H1 (cell line): ENCODE measurements at regions not wholly inside any gene's neighbourhood (a gene's known extent, or its start where the extent isn't known, plus 50 kb on each side); places are given as distances from the start of the nearest gene placed in this dataset.

Source experiments
- CTCF ChIA-PET: fragments of 300-600 bp; sonication (Branson Sonifier 250); formaldehyde crosslinking; loops from one replicate; lab custom pipeline; 2021; ENCODE audit not compliant: partially characterized antibody; lab: Charles Lee
- POLR2A ChIA-PET: fragments of 300-600 bp; sonication (Branson Sonifier 250); formaldehyde crosslinking; loops from one replicate; lab custom pipeline; 2021; ENCODE audit warnings: inconsistent platforms; ENCODE audit not compliant: partially characterized antibody; lab: Charles Lee
- DNase-seq, 2 experiments: peaks; one replicate each; pipeline versions ENCODE4 v3.0.0 to v3.0.0-alpha.2; 2010 to 2022; ENCODE audit warnings: low spot score in 2 of 2, low read depth in 1 of 2, mixed read lengths in 1 of 2
- FAIRE-seq: peaks from 2 replicates; lab custom pipeline; 2011; peaks lifted over from hg19 to GRCh38; lab: Jason Lieb, UNC
- H2AFZ ChIP-seq: 2 replicates; pipeline ENCODE4 v1.8.1; 2012; ENCODE audit warnings: low read length, inconsistent platforms
- H2AK5ac ChIP-seq: 2 replicates; pipeline ENCODE4 v1.6.1; 2013; ENCODE audit warnings: low read depth, low read length
- H2BK120ac ChIP-seq: replicated peaks from 2 replicates; pipeline ENCODE3; 2013; ENCODE audit warnings: low read depth, low read length, inconsistent platforms
- H2BK12ac ChIP-seq: 2 replicates; pipeline ENCODE4 v1.6.1; 2013; ENCODE audit warnings: low read depth, low read length
- H2BK15ac ChIP-seq: 2 replicates; pipeline ENCODE4 v1.6.1; 2013; ENCODE audit warnings: low read length
- H2BK20ac ChIP-seq: 2 replicates; pipeline ENCODE4 v1.6.1; 2013; ENCODE audit warnings: low read length
- H2BK5ac ChIP-seq: 2 replicates; pipeline ENCODE4 v1.6.1; 2013; ENCODE audit warnings: low read depth, low read length
- H3K14ac ChIP-seq: 2 replicates; pipeline ENCODE4 v1.6.1; 2013; ENCODE audit warnings: inconsistent platforms; ENCODE audit not compliant: insufficient read length
- H3K18ac ChIP-seq: 2 replicates; pipeline ENCODE4 v1.6.1; 2013; ENCODE audit warnings: low read length; ENCODE audit errors: extremely low read depth
- H3K23ac ChIP-seq: 2 replicates; pipeline ENCODE4 v1.6.1; 2013; ENCODE audit warnings: inconsistent platforms; ENCODE audit not compliant: insufficient read length
- H3K23me2 ChIP-seq: 2 replicates; pipeline ENCODE4 v1.6.1; 2013; ENCODE audit warnings: low read depth, low read length
- H3K27ac ChIP-seq: 2 replicates; pipeline ENCODE4 v1.6.1; 2011; ENCODE audit warnings: low read depth, low read length, inconsistent platforms
- H3K27me3 ChIP-seq, 4 experiments: replicated peaks in 1 of 4; 1 replicate in 1 of 4; 2 replicates in 3 of 4; pipeline versions ENCODE4 v1.6.1 to v1.8.1; 2011 to 2013; ENCODE audit warnings: low read length in 3 of 4, mild to moderate bottlenecking in 3 of 4, inconsistent platforms in 2 of 4, mixed read lengths in 2 of 4, moderate library complexity in 1 of 4; ENCODE audit not compliant: control insufficient read depth in 3 of 4, insufficient read depth in 3 of 4; ENCODE audit errors: extremely low read depth in 1 of 4
- H3K36me3 ChIP-seq, 4 experiments: 2 replicates each; pipeline versions ENCODE4 v1.6.1 to v1.8.1; 2011 to 2013; ENCODE audit warnings: mild to moderate bottlenecking in 4 of 4, low read length in 3 of 4, moderate library complexity in 2 of 4, control low read depth in 1 of 4, inconsistent platforms in 1 of 4; ENCODE audit not compliant: insufficient read depth in 4 of 4, control insufficient read depth in 2 of 4
- H3K4ac ChIP-seq: replicated peaks from 2 replicates; pipeline ENCODE3; 2013; ENCODE audit warnings: low read length, low read depth, mixed read lengths, inconsistent platforms; ENCODE audit not compliant: insufficient read length
- H3K4me1 ChIP-seq, 4 experiments: replicated peaks in 1 of 4; 1 replicate in 1 of 4; 2 replicates in 3 of 4; pipeline versions ENCODE4 v1.6.1 to v1.8.1; 2011 to 2013; ENCODE audit warnings: low read length in 3 of 4, inconsistent platforms in 2 of 4, mixed read lengths in 1 of 4; ENCODE audit not compliant: insufficient read depth in 4 of 4, control insufficient read depth in 3 of 4
- H3K4me2 ChIP-seq, 2 experiments: 2 replicates each; pipeline versions ENCODE4 v1.6.1 to v1.8.1; 2011 to 2013; ENCODE audit warnings: low read depth in 2 of 2, low read length in 2 of 2, control low read depth in 1 of 2, inconsistent platforms in 1 of 2, mild to moderate bottlenecking in 1 of 2; ENCODE audit not compliant: insufficient read depth in 1 of 2
- H3K4me3 ChIP-seq, 4 experiments: fragments of 200-600, 300-600 bp in 1 of 4; sonication (generic), shearing (Covaris generic), sonication (Bioruptor Twin) in 1 of 4; 2 replicates each; pipeline versions ENCODE4 v1.5.1 to v1.8.1; 2011 to 2016; ENCODE audit warnings: low read length in 4 of 4, low read depth in 3 of 4, control low read depth in 2 of 4, inconsistent platforms in 2 of 4, mild to moderate bottlenecking in 2 of 4, mixed read lengths in 1 of 4, moderate library complexity in 1 of 4; ENCODE audit not compliant: insufficient read depth in 2 of 4; ENCODE audit errors: extremely low read depth in 1 of 4
- H3K56ac ChIP-seq: replicated peaks from 2 replicates; pipeline ENCODE3; 2013; ENCODE audit warnings: low read depth, mild to moderate bottlenecking, mixed read lengths, low read length, inconsistent platforms; ENCODE audit not compliant: insufficient read length
- H3K79me1 ChIP-seq: 2 replicates; pipeline ENCODE4 v1.6.1; 2013; ENCODE audit warnings: low read depth, low read length, control low read depth
- H3K79me2 ChIP-seq, 2 experiments: 2 replicates each; pipeline versions ENCODE4 v1.6.1 to v1.8.1; 2012 to 2013; ENCODE audit warnings: low read length in 2 of 2, mild to moderate bottlenecking in 2 of 2, inconsistent platforms in 1 of 2; ENCODE audit not compliant: insufficient read depth in 2 of 2, control insufficient read depth in 1 of 2
- H3K9ac ChIP-seq, 4 experiments: replicated peaks in 1 of 4; 1 replicate in 1 of 4; 2 replicates in 3 of 4; pipeline versions ENCODE4 v1.6.1 to v1.8.1; 2011 to 2013; ENCODE audit warnings: low read depth in 3 of 4, low read length in 3 of 4, control low read depth in 2 of 4, mild to moderate bottlenecking in 2 of 4, moderate library complexity in 2 of 4, inconsistent platforms in 1 of 4; ENCODE audit errors: extremely low read depth in 1 of 4
- H3K9me3 ChIP-seq, 2 experiments: 2 replicates each; pipeline versions ENCODE4 v1.6.1 to v1.8.1; 2012 to 2013; ENCODE audit warnings: mild to moderate bottlenecking in 2 of 2, moderate library complexity in 2 of 2, control low read depth in 1 of 2, inconsistent platforms in 1 of 2, low read depth in 1 of 2, low read length in 1 of 2, mixed read lengths in 1 of 2; ENCODE audit not compliant: insufficient read depth in 2 of 2
- H4K20me1 ChIP-seq, 2 experiments: replicated peaks in 1 of 2; 2 replicates each; pipeline versions ENCODE3 to v1.8.1; 2011 to 2013; ENCODE audit warnings: inconsistent platforms in 2 of 2, low read length in 2 of 2, mild to moderate bottlenecking in 1 of 2; ENCODE audit not compliant: insufficient read depth in 2 of 2, control insufficient read depth in 1 of 2
- H4K5ac ChIP-seq: 2 replicates; pipeline ENCODE4 v1.6.1; 2013; ENCODE audit warnings: low read length, low read depth, mixed read lengths, inconsistent platforms; ENCODE audit not compliant: insufficient read length
- H4K8ac ChIP-seq: 2 replicates; pipeline ENCODE4 v1.8.0; 2013; ENCODE audit warnings: mild to moderate bottlenecking, moderate library complexity, low read length, inconsistent platforms; ENCODE audit not compliant: insufficient read depth; ENCODE audit errors: extremely low read depth
- H4K91ac ChIP-seq: replicated peaks from 2 replicates; pipeline ENCODE3; 2013; ENCODE audit warnings: low read length, mixed read lengths, inconsistent platforms; ENCODE audit not compliant: insufficient read length
- CBX8 ChIP-seq: fragments of 300-800, 300-1000 bp; sonication (generic); IDR thresholded peaks from 2 replicates; pipeline ENCODE4 v1.7.1; 2016; ENCODE audit warnings: low read depth, low read length, borderline replicate concordance
- POLR2A ChIP-seq, 2 experiments: IDR thresholded peaks; 1 replicate in 1 of 2; 2 replicates in 1 of 2; pipeline ENCODE4 v1.6.1; 2011; ENCODE audit warnings: low read depth in 2 of 2, low read length in 2 of 2, mild to moderate bottlenecking in 2 of 2; ENCODE audit errors: control extremely low read depth in 1 of 2
- WGBS, 2 experiments: shearing (Covaris generic) in 1 of 2; methylation state at CpG; one replicate each; pipeline versions ENCODE4 v1.1.6 to v1.1.7; 2013 to 2015; ENCODE audit warnings: low lambda C conversion rate in 2 of 2, mixed read lengths in 2 of 2, inconsistent platforms in 1 of 2, low coverage in 1 of 2, missing lambda C conversion rate in 1 of 2; ENCODE audit not compliant: insufficient replicate concordance in 2 of 2, insufficient coverage in 1 of 2, insufficient read length in 1 of 2; ENCODE audit errors: extremely low coverage in 1 of 2, missing lambda C conversion rate in 1 of 2; 5-methylcytosine and 5-hydroxymethylcytosine counted together

DNA sequence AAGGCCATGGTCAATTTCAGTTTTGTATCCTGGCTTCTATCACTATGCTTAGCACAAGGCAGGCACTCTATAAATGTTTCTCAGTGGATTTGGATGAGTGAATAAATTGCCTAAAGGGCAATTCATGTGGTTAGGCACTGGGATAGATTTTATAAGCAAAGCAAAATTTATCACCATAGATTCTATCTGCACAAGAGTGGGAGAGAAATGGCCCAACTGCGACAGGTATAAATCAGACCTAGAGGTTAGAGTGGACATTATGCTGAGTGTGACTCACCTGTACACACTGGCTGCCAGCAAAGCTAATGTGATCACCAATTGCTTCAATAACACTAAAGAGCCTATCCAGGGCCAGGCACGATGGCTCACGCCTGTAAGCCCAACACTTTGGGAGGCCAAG is 514.0 kb downstream of the BUD13 start:
- WGBS, 2 experiments = 93% methylated on average over 3 of the region's 3 CpGs; no CpG with 5 or more reads in 1 of the 2 experiments
- CTCF ChIA-PET = interaction anchor here (0.6 to 2.3 kb wide), 7 partner anchors 8 to 174 kb away, joined by 3 to 8 read pairs (median 4); no protein-coding TSS in a partner anchor
- Histone ChIP-seq H3K4me1 (peaks cover 0 to 12% (median 3%) of the 10 kb centered on the region in 4 experiments; a peak in 4 of 7 replicates), H3K23me2 (0 out of 2 replicates have a peak, but pooled peaks cover 2% of the 10 kb centered on the region), H3K36me3 (no peaks in the 10 kb centered on the region), H3K9me3 (no peaks in the 10 kb centered on the region), H4K91ac (no peak overlapping the region), H3K56ac (no peak overlapping the region), H3K79me2 (no peaks in the 10 kb centered on the region), H4K8ac (no peak overlapping the region), H2BK12ac (no peak overlapping the region), H2BK5ac (no peak overlapping the region), H3K9ac (no peak overlapping the region), H2AK5ac (no peak overlapping the region), H4K20me1 (no peaks in the 10 kb centered on the region), H3K79me1 (no peaks in the 10 kb centered on the region), H3K4ac (no peak overlapping the region), H2BK120ac (no peak overlapping the region), H3K27ac (no peak overlapping the region), H3K14ac (no peak overlapping the region), H2BK20ac (no peak overlapping the region), H3K27me3 (peaks cover 0 to 2% (median 0%) of the 10 kb centered on the region in 4 experiments; a peak in 1 of 7 replicates), H3K23ac (no peak overlapping the region), H3K4me2 (no peak overlapping the region), H3K4me3 (no peak overlapping the region), H2AFZ (no peak overlapping the region), H4K5ac (no peak overlapping the region), H2BK15ac (no peak overlapping the region), H3K18ac (no peak overlapping the region)
- POLR2A ChIA-PET = no interaction called here
- FAIRE-seq = no peak
- no peak for DNase-seq
- TF ChIP-seq POLR2A (IDR thresholded peaks at IDR 0.05; ENCODE audit: control extremely low read depth in 1 of 2, low read depth in 2 of 2, low read length in 2 of 2) (no peak), CBX8 (no peak)
